ENCODE measurements at regions not wholly inside any gene's neighbourhood (a gene's known extent, or its start where the extent isn't known, plus 50 kb on each side); places are given as distances from the start of the nearest gene placed in this dataset.

DNA sequence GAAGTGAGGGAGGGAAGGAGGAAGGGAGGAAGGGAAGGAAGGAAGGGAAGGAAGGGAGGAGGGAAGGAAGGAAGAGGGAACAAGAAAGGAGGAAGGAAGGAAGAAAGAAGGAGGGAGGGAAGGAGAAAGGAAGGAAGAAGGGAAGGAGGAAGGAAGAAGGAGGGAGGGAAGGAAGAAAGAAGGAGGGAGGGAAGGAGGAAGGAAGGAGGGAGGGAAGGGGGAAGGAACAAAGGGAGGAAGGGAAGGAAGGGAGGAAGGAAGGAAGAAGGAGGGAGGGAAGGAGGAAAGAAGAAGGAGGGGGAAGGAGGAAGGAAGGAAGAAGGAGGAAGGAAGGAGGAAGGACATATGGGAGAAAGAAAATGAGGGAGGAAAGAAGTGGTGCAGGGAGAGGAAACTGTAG, 184.7 kb upstream of the PMEPA1 start:
- no peak for DNase-seq (ENCODE audit: extremely low spot score)
- TF ChIP-seq, protein P1, sequence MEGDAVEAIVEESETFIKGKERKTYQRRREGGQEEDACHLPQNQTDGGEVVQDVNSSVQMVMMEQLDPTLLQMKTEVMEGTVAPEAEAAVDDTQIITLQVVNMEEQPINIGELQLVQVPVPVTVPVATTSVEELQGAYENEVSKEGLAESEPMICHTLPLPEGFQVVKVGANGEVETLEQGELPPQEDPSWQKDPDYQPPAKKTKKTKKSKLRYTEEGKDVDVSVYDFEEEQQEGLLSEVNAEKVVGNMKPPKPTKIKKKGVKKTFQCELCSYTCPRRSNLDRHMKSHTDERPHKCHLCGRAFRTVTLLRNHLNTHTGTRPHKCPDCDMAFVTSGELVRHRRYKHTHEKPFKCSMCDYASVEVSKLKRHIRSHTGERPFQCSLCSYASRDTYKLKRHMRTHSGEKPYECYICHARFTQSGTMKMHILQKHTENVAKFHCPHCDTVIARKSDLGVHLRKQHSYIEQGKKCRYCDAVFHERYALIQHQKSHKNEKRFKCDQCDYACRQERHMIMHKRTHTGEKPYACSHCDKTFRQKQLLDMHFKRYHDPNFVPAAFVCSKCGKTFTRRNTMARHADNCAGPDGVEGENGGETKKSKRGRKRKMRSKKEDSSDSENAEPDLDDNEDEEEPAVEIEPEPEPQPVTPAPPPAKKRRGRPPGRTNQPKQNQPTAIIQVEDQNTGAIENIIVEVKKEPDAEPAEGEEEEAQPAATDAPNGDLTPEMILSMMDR (IDR thresholded peaks at IDR 0.05; ENCODE audit: control extremely low read depth, extremely low read depth, low read depth, missing control alignments): no peak
- ChIA-PET CTCF (no interaction called here), POLR2A (no interaction called here)

DNA sequence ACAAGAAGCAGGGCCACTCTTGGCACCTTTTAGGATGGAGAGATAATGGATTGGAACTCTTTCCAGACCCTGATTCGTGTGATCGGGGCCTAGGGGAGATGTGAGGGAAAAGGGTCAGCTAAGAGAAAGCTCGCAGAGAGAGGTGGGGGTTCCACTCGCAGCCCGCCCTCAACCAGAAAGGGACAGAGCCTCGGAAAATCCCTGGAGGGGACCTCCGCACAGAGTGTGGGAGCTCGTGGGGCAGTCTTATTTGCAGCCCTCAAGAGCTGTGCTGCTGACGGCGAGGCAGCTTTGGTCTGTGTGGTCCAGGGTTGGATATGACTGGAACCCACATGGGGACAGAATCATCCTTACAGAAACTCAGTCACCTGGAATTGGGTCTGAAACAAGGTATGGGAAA, 184.3 kb upstream of the PMEPA1 start:
- DNase-seq (ENCODE audit: extremely low spot score): no peak
- TF ChIP-seq, protein P1 (IDR thresholded peaks at IDR 0.05; ENCODE audit: control extremely low read depth, extremely low read depth, low read depth, missing control alignments): no peak
- POLR2A ChIA-PET: no interaction called here
- CTCF ChIA-PET: no interaction called here

DNA sequence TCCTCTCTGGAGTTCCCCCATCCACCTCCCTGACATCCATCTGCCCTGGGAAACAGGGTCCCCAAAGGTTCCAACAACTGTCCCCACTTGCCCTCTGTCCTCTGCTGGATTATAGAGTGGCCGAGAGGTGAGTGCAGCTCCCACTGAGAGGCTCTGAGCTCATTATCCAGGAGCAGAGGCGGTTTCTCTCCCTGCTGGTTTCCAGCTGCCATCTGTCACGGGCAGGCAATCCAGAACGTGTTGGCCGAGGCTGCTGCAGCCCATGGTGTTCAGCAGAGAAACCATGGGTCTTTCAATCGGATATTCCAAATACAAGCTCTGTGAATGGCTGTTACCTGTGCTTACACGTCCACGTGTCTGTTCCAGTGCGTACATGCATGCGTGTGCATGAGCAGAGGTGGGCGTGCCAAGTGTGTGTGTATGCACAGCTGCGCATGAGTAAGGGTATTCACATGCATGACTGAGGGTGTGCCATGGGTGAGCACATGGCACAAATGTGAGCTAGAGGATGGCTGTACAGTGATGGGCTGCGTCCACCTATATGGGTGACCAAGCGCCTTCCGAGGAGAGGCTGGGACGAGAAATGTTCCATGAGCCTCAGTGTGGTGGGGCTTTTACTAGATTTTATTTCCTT, 183.7 kb upstream of the PMEPA1 start:
- POLR2A ChIA-PET: no interaction called here
- no peak for DNase-seq (ENCODE audit: extremely low spot score)
- CTCF ChIA-PET: no interaction called here
- TF ChIP-seq, protein P1 (IDR thresholded peaks at IDR 0.05; ENCODE audit: control extremely low read depth, extremely low read depth, low read depth, missing control alignments): no peak

DNA sequence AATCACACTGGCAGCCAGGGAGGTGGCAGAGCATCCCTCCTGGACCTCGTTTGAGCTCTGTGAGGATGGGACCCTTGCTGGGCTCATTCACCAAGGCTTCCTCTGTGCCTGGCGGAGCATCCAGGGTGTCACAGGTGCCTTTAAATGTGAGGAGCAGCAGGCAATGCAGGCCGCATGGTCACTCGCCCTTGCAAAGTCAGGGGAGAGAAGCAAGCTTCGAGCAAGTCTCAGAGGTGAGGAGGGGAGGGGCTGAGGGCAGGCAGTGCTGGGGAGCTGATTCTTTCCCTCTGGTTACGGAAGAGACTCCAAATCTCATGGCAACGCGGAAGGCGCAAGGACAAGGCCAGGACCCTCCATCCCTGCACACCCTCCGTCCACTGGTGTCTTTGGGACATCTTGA, 182.7 kb upstream of the PMEPA1 start:
- POLR2A ChIA-PET: no interaction called here
- DNase-seq (ENCODE audit: extremely low spot score): no peak
- CTCF ChIA-PET: interaction anchor here (1.1 to 1.5 kb wide), 2 partner anchors 12 to 144 kb away, joined by 3 to 4 read pairs; no protein-coding TSS in a partner anchor
- TF ChIP-seq, protein P1 (IDR thresholded peaks at IDR 0.05; ENCODE audit: control extremely low read depth, extremely low read depth, low read depth, missing control alignments): no peak

DNA sequence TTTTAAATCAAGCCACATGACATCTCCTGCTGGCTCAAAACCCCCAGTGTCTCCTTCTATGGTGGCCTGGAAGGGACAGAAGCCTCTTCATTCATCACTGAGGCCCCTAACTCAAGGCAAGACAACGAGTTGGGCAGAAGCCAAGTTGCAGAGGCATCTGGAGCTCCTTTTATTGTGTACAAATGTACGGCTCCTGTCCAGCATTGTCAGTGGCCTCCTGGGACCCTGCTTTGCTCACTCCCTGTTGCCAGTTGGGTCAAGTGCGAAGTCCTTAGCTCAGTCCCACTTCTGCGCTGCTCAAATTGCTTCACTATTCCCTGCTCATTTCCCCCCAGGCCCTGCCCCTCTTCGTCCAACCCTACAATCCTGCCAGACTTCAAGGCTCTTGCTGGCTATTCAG, 181.2 kb upstream of the PMEPA1 start:
- DNase-seq (ENCODE audit: extremely low spot score): no peak
- POLR2A ChIA-PET: no interaction called here
- TF ChIP-seq, protein P1 (IDR thresholded peaks at IDR 0.05; ENCODE audit: control extremely low read depth, extremely low read depth, low read depth, missing control alignments): no peak
- CTCF ChIA-PET: no interaction called here

DNA sequence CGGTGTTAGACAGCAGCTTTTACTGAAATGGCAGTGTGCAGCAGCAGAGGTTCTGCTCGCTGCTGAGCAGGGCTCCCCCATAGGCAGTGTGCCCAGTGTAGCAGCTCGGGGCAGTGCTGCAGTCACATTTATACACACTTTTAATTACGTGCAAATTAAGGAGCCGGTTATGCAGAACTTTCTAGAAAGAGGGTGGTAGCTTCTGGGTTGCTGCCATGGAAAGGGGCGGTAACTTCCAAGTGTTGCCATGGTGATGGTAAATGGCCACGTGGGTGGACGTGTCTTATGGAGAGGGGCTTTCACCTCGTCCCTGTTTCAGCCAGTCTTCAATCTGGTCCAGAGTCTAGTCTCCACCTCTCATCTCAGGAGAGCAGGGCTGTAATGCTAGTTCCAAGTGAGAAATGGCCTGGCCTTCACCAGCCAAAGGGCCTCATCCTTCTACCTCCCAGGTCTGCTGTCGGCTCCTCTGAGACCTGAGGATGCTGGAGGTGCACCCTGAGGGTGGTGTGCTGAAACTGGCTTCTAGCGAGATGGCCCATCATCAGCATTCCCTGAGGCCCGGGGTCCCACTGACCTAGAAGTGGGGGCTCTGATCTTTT, 180.5 kb upstream of the PMEPA1 start:
- CTCF ChIA-PET: no interaction called here
- DNase-seq (ENCODE audit: extremely low spot score): no peak
- POLR2A ChIA-PET: no interaction called here
- TF ChIP-seq, protein P1 (IDR thresholded peaks at IDR 0.05; ENCODE audit: control extremely low read depth, extremely low read depth, low read depth, missing control alignments): no peak

All from GM10248 (cell line).